Cardiac fibroblast (primary cell): ENCODE measurements at regions not wholly inside any gene's neighbourhood (a gene's known extent, or its start where the extent isn't known, plus 50 kb on each side); places are given as distances from the start of the nearest gene placed in this dataset.

Source experiments
- DNase-seq, 2 donors: peaks; one replicate each; pipeline versions ENCODE4 v3.0.0 to v3.0.0-alpha.2; 2010; ENCODE audit warnings: low read depth in 2 of 2
- H3K4me3 ChIP-seq, 2 donors: replicated peaks in 1 of 2; 1 replicate in 1 of 2; 2 replicates in 1 of 2; pipeline ENCODE4 v1.5.1; 2011; ENCODE audit warnings: low read depth in 2 of 2, low read length in 2 of 2, mild to moderate bottlenecking in 2 of 2, moderate library complexity in 1 of 2
- TF ChIP-seq, protein P1 (sequence below): IDR thresholded peaks from one replicate; pipeline ENCODE4 v1.5.1; 2011; ENCODE audit warnings: low read depth, mild to moderate bottlenecking, low read length, inconsistent platforms

- H3K4me3 ChIP-seq, result no peak overlapping the region
- TF ChIP-seq, protein P1, sequence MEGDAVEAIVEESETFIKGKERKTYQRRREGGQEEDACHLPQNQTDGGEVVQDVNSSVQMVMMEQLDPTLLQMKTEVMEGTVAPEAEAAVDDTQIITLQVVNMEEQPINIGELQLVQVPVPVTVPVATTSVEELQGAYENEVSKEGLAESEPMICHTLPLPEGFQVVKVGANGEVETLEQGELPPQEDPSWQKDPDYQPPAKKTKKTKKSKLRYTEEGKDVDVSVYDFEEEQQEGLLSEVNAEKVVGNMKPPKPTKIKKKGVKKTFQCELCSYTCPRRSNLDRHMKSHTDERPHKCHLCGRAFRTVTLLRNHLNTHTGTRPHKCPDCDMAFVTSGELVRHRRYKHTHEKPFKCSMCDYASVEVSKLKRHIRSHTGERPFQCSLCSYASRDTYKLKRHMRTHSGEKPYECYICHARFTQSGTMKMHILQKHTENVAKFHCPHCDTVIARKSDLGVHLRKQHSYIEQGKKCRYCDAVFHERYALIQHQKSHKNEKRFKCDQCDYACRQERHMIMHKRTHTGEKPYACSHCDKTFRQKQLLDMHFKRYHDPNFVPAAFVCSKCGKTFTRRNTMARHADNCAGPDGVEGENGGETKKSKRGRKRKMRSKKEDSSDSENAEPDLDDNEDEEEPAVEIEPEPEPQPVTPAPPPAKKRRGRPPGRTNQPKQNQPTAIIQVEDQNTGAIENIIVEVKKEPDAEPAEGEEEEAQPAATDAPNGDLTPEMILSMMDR, result no peak
- peak; percentile 36 to 45 for DNase-seq
These were observed 118.3 kb upstream of the FRMD4B start for GRCh38 chr3:69504232-69504631.

GRCh38 chr3:69500604-69501003 is 114.7 kb upstream of the FRMD4B start:
- no peak overlapping the region for H3K4me3 ChIP-seq
- TF ChIP-seq, protein P1, result no peak
- no peak for DNase-seq

DNA sequence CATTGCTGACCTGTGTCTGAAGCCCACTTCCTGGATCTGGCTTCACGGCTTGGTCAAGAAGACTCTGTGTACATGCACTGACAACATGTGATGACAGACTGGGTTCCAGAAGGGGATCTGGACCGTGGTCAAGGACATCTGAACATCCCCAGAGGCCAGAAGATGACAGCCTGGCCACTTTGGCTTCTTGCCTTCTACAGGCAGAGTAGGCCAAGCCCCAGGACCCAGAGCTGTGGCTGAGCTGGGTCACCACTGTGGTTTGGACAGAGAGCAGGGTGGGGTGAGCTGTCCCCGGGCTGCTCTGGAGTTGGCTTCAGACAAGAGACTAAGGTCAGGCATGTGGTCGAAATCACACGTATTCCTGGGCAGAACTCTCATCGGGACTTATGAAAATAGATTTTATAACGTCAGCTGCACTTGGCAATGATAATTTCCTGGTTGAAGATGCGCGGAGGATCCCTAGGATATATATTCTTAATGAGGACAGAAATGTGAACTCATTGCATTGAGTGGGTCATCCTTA is 114.1 kb upstream of the FRMD4B start:
- DNase-seq, result peak; percentile 9 to 39
- H3K4me3 ChIP-seq, result no peak overlapping the region
- TF ChIP-seq, protein P1, result no peak

GRCh38 chr3:69499422-69499821 is 113.5 kb upstream of the FRMD4B start:
- TF ChIP-seq, protein P1, result no peak
- H3K4me3 ChIP-seq, result no peak overlapping the region
- no peak for DNase-seq

GRCh38 chr3:69496856-69497255 is 111.0 kb upstream of the FRMD4B start:
- DNase-seq, result no peak
- no peak overlapping the region for H3K4me3 ChIP-seq
- TF ChIP-seq, protein P1, result no peak

- TF ChIP-seq, protein P1, result no peak
- no peak for DNase-seq
- no peak overlapping the region for H3K4me3 ChIP-seq
These were observed 108.3 kb upstream of the FRMD4B start for GRCh38 chr3:69494185-69494584.

DNA sequence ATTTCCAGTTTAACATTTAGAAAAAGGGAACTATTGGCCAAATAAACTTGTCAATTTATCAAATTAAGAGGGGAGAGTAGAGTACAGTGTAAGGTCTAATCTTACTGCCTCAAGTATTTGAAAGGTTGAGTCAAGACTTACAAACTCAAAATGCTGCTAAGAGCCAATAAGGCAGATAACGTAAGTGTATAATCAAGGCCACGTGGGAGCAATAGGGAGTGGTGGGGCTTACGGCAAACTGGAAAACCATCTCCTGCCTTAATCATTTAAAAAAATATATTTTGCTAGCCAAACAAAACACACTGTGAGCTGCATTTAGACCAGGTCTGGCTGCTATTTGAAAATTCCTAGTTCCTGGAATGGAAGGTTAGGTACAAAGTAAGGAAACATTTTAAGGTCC is 107.3 kb upstream of the FRMD4B start:
- H3K4me3 ChIP-seq, result no peak overlapping the region
- TF ChIP-seq, protein P1, result no peak
- no peak for DNase-seq
